Activated CD4-positive, CD25-positive, alpha-beta regulatory T cell treated with anti-CD3 and anti-CD28 coated beads, Interleukin-2, amount 50 U/mL, for 16 hours (primary cell): ENCODE measurements at regions not wholly inside any gene's neighbourhood (a gene's known extent, or its start where the extent isn't known, plus 50 kb on each side); places are given as distances from the start of the nearest gene placed in this dataset.

Source experiments
- DNase-seq: peaks from one replicate; pipeline ENCODE4 v3.0.0-alpha.2; 2020; ENCODE audit warnings: low read depth, low spot score

DNA sequence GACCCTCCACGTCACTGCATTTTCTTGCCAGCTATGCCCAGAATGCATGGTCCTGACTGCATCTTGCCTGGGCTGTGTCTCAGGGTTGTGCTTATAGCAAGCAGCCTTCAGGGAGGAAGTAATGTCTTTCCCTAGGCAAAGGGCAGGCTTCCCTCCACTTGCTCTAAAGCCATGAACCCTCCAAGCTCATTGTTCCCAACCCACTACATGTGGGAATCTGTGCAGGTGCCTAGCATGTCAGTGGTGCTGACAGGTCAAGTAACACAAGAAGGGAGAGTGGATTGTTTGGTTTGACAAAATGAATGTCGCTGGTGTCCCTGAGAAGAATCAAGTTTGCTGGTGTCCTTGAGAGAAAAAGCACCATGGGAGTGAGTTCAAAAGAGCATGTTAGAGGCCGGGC is 53.9 kb upstream of the UCN3 start:
- no peak for DNase-seq

DNA sequence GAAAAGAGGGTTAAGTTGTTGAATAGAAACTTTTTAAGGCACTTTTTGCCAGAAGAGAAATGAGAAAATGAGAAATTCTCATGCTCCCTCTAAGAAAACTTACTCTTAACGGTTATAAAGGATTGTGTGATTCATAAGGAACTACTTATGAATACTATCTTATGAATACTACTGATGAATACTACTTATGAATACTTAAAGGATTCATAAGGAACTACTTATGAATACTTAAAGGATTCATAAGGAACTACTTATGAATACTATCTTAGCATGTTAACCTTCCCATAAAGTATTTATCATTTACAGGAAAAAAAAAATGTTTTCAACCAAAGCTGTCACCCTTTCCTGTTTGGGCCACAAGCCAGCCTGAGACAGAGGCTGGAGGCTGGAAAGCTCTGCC is 53.1 kb upstream of the UCN3 start:
- no peak for DNase-seq

DNA sequence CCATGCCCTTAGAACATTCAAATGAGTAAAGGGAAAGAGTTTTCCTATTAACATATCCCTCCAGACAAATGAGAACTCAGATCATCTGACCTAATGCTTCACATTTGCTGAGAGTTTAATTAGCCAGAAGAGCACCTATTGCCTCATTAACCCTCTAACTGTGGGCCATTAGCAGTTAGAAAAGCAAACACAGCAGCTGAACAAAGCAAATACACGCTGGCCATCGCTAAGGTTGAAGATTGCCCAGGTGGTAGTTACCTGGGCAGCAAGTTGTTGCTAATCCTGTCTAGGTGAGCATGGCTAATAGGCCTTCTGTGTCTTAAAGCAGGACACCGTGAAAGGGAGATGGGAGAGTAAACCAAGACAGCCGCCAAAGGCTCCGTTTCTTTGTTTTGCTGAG is 49.9 kb upstream of the UCN3 start:
- DNase-seq: no peak
